Smooth muscle cell (in vitro differentiated cells): ENCODE measurements at regions not wholly inside any gene's neighbourhood (a gene's known extent, or its start where the extent isn't known, plus 50 kb on each side); places are given as distances from the start of the nearest gene placed in this dataset.

Experiments used
- DNase-seq: peaks from one replicate; lab custom pipeline; 2025; ENCODE audit not compliant: unreplicated experiment; lab: John Stamatoyannopoulos, UW
- H2AFZ ChIP-seq: fragments of 200-600 bp; sonication (generic); 2 replicates; pipeline ENCODE4 v1.6.0; 2016; ENCODE audit warnings: antibody characterized with exemption, low read depth, mild to moderate bottlenecking
- H3F3A ChIP-seq: fragments of 200-600 bp; sonication (generic); 2 replicates; pipeline ENCODE4 v1.6.0; 2017; ENCODE audit warnings: antibody characterized with exemption, low read depth
- H3K27ac ChIP-seq: fragments of 200-600 bp; sonication (generic); 2 replicates; pipeline ENCODE4 v1.5.1; 2016; ENCODE audit warnings: low read depth, mild to moderate bottlenecking
- H3K27me3 ChIP-seq: fragments of 200-600 bp; sonication (generic); 2 replicates; pipeline ENCODE4 v1.6.1; 2016; ENCODE audit warnings: low read depth, mild to moderate bottlenecking
- H3K36me3 ChIP-seq: fragments of 200-600 bp; sonication (generic); 2 replicates; pipeline ENCODE4 v1.5.1; 2016; ENCODE audit warnings: low read depth
- H3K4me1 ChIP-seq: fragments of 200-600 bp; sonication (generic); 2 replicates; pipeline ENCODE4 v1.5.1; 2016; ENCODE audit warnings: low read depth
- H3K4me2 ChIP-seq: fragments of 200-600 bp; sonication (generic); 2 replicates; pipeline ENCODE4 v1.6.0; 2016; ENCODE audit warnings: mild to moderate bottlenecking
- H3K4me3 ChIP-seq: fragments of 200-600 bp; sonication (generic); 2 replicates; pipeline ENCODE4 v1.5.1; 2016; ENCODE audit warnings: mild to moderate bottlenecking
- H3K79me2 ChIP-seq: fragments of 200-600 bp; sonication (generic); 2 replicates; pipeline ENCODE4 v1.6.0; 2016; ENCODE audit warnings: low read depth, mild to moderate bottlenecking
- H3K9ac ChIP-seq: fragments of 200-600 bp; sonication (generic); 2 replicates; pipeline ENCODE4 v1.6.0; 2016; ENCODE audit warnings: low read depth
- H3K9me3 ChIP-seq: fragments of 200-600 bp; sonication (generic); replicated peaks from 2 replicates; pipeline ENCODE4 v1.5.1; 2016; ENCODE audit warnings: low read depth
- H4K20me1 ChIP-seq: fragments of 200-600 bp; sonication (generic); 2 replicates; pipeline ENCODE4 v1.6.0; 2016; ENCODE audit warnings: low read depth
- WGBS: methylation state at CpG from one replicate; pipeline ENCODE4 v1.1.7; 2016; ENCODE audit warnings: low lambda C conversion rate; 5-methylcytosine and 5-hydroxymethylcytosine counted together
- TF ChIP-seq, protein P1 (sequence below): fragments of 200-600 bp; sonication (generic); IDR thresholded peaks from 2 replicates; pipeline ENCODE4 v1.5.1; 2017; ENCODE audit warnings: borderline replicate concordance, mild to moderate bottlenecking, antibody characterized with exemption; ENCODE audit not compliant: insufficient read depth, poor library complexity, severe bottlenecking

DNA sequence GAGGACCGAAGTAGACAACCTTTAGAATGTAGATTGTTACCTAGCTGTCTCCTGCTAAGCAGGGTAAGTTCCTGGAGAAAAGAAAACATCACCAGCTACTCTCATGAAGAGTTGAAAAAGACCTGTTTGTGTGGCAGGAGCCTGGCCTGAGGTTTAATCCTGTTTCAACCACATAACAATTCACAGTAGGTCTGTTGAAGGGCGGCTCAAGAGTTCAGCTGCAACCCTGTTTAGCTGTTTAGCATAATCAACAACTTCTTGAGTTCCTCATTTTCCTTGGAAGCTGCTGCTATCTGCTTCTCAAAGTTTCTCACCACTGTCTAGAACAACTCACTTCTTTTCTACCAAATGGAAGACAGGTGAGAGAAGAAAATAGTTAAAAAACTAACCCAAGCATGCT lies 170.4 kb upstream of the TET2 start:
- Histone ChIP-seq H3K79me2 (no peaks in the 10 kb centered on the region), H3K27ac (no peak overlapping the region), H3K9ac (no peak overlapping the region), H4K20me1 (no peaks in the 10 kb centered on the region), H3K4me3 (no peak overlapping the region), H3F3A (no peaks in the 10 kb centered on the region), H3K4me1 (no peaks in the 10 kb centered on the region), H3K4me2 (no peak overlapping the region), H3K27me3 (no peaks in the 10 kb centered on the region), H3K36me3 (no peaks in the 10 kb centered on the region), H3K9me3 (no peaks in the 10 kb centered on the region), H2AFZ (no peak overlapping the region)
- WGBS, result 82% methylated on average over 2 of the region's 2 CpGs
- no peak for DNase-seq
- TF ChIP-seq, protein P1, sequence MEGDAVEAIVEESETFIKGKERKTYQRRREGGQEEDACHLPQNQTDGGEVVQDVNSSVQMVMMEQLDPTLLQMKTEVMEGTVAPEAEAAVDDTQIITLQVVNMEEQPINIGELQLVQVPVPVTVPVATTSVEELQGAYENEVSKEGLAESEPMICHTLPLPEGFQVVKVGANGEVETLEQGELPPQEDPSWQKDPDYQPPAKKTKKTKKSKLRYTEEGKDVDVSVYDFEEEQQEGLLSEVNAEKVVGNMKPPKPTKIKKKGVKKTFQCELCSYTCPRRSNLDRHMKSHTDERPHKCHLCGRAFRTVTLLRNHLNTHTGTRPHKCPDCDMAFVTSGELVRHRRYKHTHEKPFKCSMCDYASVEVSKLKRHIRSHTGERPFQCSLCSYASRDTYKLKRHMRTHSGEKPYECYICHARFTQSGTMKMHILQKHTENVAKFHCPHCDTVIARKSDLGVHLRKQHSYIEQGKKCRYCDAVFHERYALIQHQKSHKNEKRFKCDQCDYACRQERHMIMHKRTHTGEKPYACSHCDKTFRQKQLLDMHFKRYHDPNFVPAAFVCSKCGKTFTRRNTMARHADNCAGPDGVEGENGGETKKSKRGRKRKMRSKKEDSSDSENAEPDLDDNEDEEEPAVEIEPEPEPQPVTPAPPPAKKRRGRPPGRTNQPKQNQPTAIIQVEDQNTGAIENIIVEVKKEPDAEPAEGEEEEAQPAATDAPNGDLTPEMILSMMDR, result no peak

DNA sequence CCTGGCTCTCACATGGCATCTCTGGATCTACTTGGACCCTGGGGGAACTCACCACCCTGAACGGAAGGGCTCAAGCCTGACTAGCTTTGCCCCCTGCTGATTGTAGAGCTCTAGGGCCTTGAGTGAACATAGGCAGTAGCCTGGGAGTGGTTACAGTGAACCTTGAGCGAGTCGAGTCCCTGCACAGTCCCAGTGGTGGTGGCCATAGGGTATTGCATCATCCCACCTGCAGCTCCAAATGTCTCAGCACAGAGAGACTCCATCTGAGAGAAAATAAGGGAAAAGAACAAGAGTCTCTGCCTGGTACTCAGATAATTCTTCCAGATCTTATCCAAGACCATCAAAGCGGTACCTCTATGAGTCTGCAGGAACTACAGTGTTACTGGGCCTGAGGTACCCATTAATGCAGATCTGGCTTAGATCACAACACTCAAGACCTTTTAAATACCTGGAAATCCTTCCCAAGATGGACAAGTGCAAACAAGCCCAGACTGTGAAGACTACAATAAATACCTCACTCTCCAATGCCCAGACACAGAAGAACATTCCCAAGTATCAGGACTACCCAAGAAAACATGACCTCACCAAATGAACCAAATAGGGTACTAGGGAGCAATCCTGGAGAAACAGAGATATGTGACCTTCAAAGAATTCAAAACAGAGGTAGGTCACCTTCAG lies 167.5 kb upstream of the TET2 start:
- Histone ChIP-seq H3K27me3 (no peaks in the 10 kb centered on the region), H3K4me2 (no peak overlapping the region), H3F3A (no peaks in the 10 kb centered on the region), H3K27ac (no peak overlapping the region), H3K36me3 (no peaks in the 10 kb centered on the region), H2AFZ (no peak overlapping the region), H3K4me1 (no peaks in the 10 kb centered on the region), H3K4me3 (no peak overlapping the region), H4K20me1 (no peaks in the 10 kb centered on the region), H3K79me2 (no peaks in the 10 kb centered on the region), H3K9me3 (no peaks in the 10 kb centered on the region), H3K9ac (no peak overlapping the region)
- WGBS, result 83% methylated on average over 4 of the region's 4 CpGs
- TF ChIP-seq, protein P1, result no peak
- DNase-seq, result no peak

DNA sequence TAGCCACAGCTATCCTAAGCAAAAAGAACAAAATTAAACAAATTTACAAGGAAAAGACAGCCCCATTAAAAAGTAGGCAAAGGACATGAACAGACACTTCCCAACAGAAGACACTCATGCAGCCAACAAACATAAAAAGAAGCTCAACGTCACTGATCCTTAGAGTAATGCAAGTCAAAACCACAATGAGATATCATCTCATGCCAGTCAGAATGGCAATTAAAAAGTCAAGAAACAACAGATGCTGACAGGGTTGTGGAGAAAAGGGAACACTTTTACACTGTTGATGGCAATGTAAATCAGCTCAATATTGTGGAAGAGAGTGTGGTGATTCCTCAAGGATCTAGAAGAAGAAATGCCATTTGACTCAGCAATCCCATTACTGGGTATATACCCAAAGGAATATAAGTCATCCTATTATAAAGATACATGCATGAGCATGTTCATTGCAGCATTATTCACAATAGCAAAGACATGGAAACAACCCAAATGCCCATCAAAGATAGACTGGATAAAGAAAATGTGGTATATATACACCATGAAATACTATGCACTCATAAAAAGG lies 163.0 kb upstream of the TET2 start:
- no peaks in the 10 kb centered on the region for H3K79me2 ChIP-seq
- H3K4me2 ChIP-seq, result no peak overlapping the region
- WGBS, result 39% methylated on average over 1 of the region's 1 CpG
- no peaks in the 10 kb centered on the region for H4K20me1 ChIP-seq
- no peak overlapping the region for H3K4me3 ChIP-seq
- no peaks in the 10 kb centered on the region for H3K36me3 ChIP-seq
- H3F3A ChIP-seq, result no peaks in the 10 kb centered on the region
- H3K9ac ChIP-seq, result no peak overlapping the region
- DNase-seq, result no peak
- H2AFZ ChIP-seq, result no peak overlapping the region
- H3K4me1 ChIP-seq, result no peaks in the 10 kb centered on the region
- no peaks in the 10 kb centered on the region for H3K9me3 ChIP-seq
- no peak overlapping the region for H3K27ac ChIP-seq
- no peaks in the 10 kb centered on the region for H3K27me3 ChIP-seq
- TF ChIP-seq, protein P1, result no peak

DNA sequence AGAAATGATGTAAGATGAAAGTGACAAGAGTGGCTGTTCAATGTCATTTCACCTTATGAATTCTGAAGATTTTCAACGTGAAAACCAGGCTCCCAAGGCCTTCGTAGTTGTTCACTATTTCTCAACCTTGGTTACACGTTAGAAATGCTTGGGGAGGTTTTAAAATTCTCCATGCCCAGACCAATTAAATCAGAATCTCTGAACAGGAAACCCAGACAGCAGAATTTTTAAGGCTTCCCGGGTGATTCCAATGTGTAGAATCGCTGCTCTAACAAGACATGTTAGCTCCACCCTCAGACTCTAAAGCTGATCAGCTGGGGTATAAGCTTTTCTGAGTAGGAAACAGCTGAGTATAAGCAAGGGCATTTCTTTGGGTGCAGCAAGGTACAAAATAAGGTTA lies 160.4 kb upstream of the TET2 start:
- 74% methylated on average over 5 of the region's 5 CpGs for WGBS
- no peak for DNase-seq
- Histone ChIP-seq H3K79me2 (no peaks in the 10 kb centered on the region), H3F3A (no peaks in the 10 kb centered on the region), H3K27ac (no peak overlapping the region), H2AFZ (no peak overlapping the region), H3K4me3 (no peak overlapping the region), H3K9ac (no peak overlapping the region), H3K4me2 (no peak overlapping the region), H4K20me1 (no peaks in the 10 kb centered on the region), H3K27me3 (no peaks in the 10 kb centered on the region), H3K9me3 (no peaks in the 10 kb centered on the region), H3K36me3 (no peaks in the 10 kb centered on the region), H3K4me1 (no peaks in the 10 kb centered on the region)
- TF ChIP-seq, protein P1, result no peak
